MCF 10A (cell line): ENCODE measurements at regions not wholly inside any gene's neighbourhood (a gene's known extent, or its start where the extent isn't known, plus 50 kb on each side); places are given as distances from the start of the nearest gene placed in this dataset.

ENCODE experiments used
- BruUV-seq: library from RNA; stranded (reverse); fragments of 400-500 nt; replicated peaks from 2 replicates; lab custom pipeline; 2021; lab: Mats Ljungman, UMichigan
- CTCF ChIA-PET: fragments of 300-600 bp; sonication (Branson Sonifier 250); formaldehyde crosslinking; extraction: SDS; loops from one replicate; lab custom pipeline; 2021; ENCODE audit warnings: antibody characterized with exemption, inconsistent platforms; lab: Yijun Ruan, JAX
- POLR2A ChIA-PET: fragments of 300-600, 350-650 bp; sonication (Branson Sonifier 250); formaldehyde crosslinking; extraction: SDS; loops from one replicate; lab custom pipeline; 2020; ENCODE audit warnings: antibody characterized with exemption, inconsistent platforms; lab: Yijun Ruan, JAX
- DNase-seq: peaks from one replicate; pipeline ENCODE4 v3.0.0-alpha.2; 2018; ENCODE audit not compliant: unreplicated experiment
- H3K27ac Mint-ChIP-seq: one replicate; pipeline ENCODE4 v1.8.0; 2022; ENCODE audit warnings: mild to moderate bottlenecking, low read depth, mixed read lengths; ENCODE audit not compliant: unreplicated experiment
- H3K27me3 Mint-ChIP-seq: one replicate; pipeline ENCODE4 v1.8.0; 2022; ENCODE audit warnings: mixed read lengths; ENCODE audit not compliant: insufficient read depth, unreplicated experiment
- H3K36me3 Mint-ChIP-seq: one replicate; pipeline ENCODE4 v1.8.0; 2022; ENCODE audit warnings: mild to moderate bottlenecking, moderate library complexity, mixed read lengths; ENCODE audit not compliant: insufficient read depth, unreplicated experiment
- H3K4me1 Mint-ChIP-seq: one replicate; pipeline ENCODE4 v1.8.0; 2022; ENCODE audit warnings: mixed read lengths; ENCODE audit not compliant: insufficient read depth, unreplicated experiment
- H3K4me3 Mint-ChIP-seq: one replicate; pipeline ENCODE4 v1.8.0; 2022; ENCODE audit warnings: mild to moderate bottlenecking, moderate library complexity, mixed read lengths; ENCODE audit not compliant: unreplicated experiment
- H3K9me3 Mint-ChIP-seq: one replicate; pipeline ENCODE4 v1.8.0; 2022; ENCODE audit warnings: mixed read lengths; ENCODE audit not compliant: unreplicated experiment
- intact Hi-C: fragments of 100-400 bp; cut with micrococcal nuclease; formaldehyde crosslinking; loops from 2 replicates; pipeline ENCODE4 v1.14.1; 2022
- TF ChIP-seq, protein P1 (sequence below): fragments of 200-600 bp; IDR thresholded peaks from one replicate; pipeline ENCODE4 v1.8.0; 2022; ENCODE audit warnings: antibody characterized with exemption, mild to moderate bottlenecking; ENCODE audit not compliant: unreplicated experiment

DNA sequence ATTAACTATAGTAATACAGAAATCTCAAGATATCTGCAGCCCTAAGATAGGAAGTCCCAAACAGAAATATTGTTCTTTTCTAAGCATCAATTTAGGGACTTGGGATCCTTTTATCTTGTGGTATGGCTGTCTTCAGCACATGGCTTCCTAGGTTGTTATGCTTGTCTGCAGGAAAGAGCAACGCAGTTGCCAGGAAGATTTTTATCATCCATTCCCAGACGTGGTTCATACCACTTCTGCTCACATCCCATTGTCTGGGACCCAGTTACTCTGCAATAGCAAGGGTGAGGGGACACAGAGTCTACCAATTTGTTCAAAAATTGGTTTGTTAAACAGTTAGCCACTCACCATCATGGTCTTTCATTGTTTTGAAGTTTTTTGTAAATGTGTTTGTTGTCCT, 85.6 kb upstream of the RXFP2 start:
- ChIA-PET CTCF (no interaction called here), POLR2A (interaction anchor here (0.6 kb wide), 1 partner anchor 14 kb away, joined by 3 read pairs; no protein-coding TSS in a partner anchor)
- H3K4me3 Mint-ChIP-seq: no peak overlapping the region
- BruUV-seq: no TSS peak
- H3K9me3 Mint-ChIP-seq: no peaks in the 10 kb centered on the region
- DNase-seq: no peak
- H3K27ac Mint-ChIP-seq: no peak overlapping the region
- H3K27me3 Mint-ChIP-seq: no peaks in the 10 kb centered on the region
- intact Hi-C loops: no loop called here
- no peaks in the 10 kb centered on the region for H3K4me1 Mint-ChIP-seq
- TF ChIP-seq, protein P1, sequence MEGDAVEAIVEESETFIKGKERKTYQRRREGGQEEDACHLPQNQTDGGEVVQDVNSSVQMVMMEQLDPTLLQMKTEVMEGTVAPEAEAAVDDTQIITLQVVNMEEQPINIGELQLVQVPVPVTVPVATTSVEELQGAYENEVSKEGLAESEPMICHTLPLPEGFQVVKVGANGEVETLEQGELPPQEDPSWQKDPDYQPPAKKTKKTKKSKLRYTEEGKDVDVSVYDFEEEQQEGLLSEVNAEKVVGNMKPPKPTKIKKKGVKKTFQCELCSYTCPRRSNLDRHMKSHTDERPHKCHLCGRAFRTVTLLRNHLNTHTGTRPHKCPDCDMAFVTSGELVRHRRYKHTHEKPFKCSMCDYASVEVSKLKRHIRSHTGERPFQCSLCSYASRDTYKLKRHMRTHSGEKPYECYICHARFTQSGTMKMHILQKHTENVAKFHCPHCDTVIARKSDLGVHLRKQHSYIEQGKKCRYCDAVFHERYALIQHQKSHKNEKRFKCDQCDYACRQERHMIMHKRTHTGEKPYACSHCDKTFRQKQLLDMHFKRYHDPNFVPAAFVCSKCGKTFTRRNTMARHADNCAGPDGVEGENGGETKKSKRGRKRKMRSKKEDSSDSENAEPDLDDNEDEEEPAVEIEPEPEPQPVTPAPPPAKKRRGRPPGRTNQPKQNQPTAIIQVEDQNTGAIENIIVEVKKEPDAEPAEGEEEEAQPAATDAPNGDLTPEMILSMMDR: no peak
- no peaks in the 10 kb centered on the region for H3K36me3 Mint-ChIP-seq

DNA sequence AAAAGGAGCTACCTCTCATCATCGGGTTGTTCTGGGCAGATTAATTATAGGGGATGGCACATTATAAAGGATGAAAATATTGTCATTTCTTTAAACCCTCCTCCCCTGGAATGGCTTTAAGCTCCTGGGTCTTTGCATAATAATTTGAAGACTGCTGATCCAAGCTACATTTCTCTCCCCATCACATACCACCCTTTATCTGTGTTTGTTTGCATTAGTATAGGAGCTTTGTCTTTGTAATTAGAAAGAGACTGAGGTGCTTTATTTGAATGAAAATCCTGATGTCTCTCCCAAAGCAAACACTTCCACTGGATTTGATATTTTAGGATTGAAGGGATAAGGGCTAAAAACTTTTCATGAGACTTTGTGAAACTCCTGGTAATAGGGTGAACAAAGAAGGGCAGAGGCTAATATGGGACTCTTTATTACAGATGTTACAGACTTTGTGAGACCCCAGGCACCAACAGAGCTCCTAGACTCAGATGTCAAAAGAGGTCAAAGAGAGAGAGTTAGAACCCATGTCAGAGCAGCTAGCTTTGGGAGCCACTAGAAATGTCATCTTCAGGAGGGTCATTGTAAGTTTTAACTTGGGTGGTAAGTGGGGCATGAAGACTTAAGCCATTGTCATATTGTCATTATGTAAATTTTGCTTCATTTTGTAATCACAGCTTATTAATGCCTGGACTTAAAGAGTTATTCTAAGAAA, 75.3 kb upstream of the RXFP2 start:
- no peaks in the 10 kb centered on the region for H3K9me3 Mint-ChIP-seq
- peaks cover 22% of the 10 kb centered on the region for H3K27me3 Mint-ChIP-seq
- no TSS peak for BruUV-seq
- DNase-seq: no peak
- H3K4me1 Mint-ChIP-seq: no peaks in the 10 kb centered on the region
- POLR2A ChIA-PET: no interaction called here
- no peak overlapping the region for H3K27ac Mint-ChIP-seq
- CTCF ChIA-PET: interaction anchor here (0.5 kb wide), 1 partner anchor 246 kb away, joined by 3 read pairs; no protein-coding TSS in a partner anchor
- H3K36me3 Mint-ChIP-seq: no peaks in the 10 kb centered on the region
- H3K4me3 Mint-ChIP-seq: no peak overlapping the region
- intact Hi-C loops: no loop called here
- TF ChIP-seq, protein P1: no peak

DNA sequence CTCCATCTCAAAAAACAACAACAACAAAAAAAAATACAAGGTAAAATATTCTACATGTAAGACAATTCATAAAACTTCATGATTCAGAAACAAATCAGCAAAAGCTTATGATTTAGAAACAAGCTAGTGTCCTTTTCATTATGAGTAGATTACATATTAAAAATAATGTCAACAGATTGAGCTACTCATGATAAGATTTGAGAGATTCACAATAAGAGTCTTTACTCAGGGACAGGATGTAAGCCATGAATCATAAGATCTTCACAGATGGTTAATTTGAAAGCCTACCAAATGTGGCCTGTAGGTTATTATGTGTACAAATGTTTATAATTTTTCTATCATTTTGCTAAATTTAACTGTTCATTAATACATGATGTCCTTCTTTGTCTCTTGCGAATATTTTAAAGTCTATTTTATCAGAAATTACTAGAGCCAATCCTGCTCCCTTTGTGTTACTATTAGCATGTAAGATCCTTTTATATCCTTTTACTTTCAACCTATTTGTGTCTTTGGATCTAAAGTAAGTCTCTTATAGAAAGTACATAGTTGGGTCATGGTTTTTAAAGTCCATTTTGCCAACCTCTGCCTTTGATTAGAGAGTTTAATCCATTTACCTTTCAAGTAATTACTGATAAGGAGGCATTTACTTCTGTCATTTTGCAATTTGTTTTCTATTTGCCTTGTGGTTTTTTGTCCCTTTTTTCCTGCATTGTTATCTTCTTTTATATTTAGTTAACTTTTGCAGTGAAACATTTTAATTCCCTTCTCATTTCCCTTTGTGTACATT, 68.3 kb upstream of the RXFP2 start:
- ChIA-PET CTCF (no interaction called here), POLR2A (interaction anchor here (0.6 to 1.6 kb wide), 2 partner anchors 19 to 158 kb away, joined by 3 to 4 read pairs; no protein-coding TSS in a partner anchor)
- DNase-seq: no peak
- TF ChIP-seq, protein P1: no peak
- Mint-ChIP-seq H3K4me3 (no peak overlapping the region), H3K4me1 (peaks cover 6% of the 10 kb centered on the region), H3K27ac (no peak overlapping the region), H3K36me3 (no peaks in the 10 kb centered on the region), H3K9me3 (no peaks in the 10 kb centered on the region), H3K27me3 (peaks cover 21% of the 10 kb centered on the region)
- intact Hi-C loops: no loop called here
- BruUV-seq: no TSS peak

DNA sequence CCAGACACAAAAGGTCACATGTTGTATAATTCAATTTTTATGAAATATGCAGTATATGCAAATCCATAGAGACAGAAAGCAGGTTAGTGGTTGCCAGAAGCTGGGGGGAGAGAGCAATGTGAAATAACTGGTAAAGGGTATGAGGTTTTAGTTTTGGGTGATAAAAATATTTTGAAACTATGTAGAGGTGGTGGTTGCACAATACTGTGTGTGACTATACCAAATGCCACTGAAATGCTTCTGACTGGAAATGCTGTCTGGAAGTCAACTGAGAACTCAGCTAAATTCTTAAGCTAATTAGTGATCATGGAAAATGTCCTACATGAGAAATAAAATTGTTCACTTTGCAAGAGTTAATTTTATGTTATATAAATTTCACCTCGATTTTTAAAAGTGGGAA, 65.3 kb upstream of the RXFP2 start:
- Mint-ChIP-seq H3K4me1 (peaks cover 6% of the 10 kb centered on the region), H3K36me3 (no peaks in the 10 kb centered on the region), H3K27me3 (peaks cover 21% of the 10 kb centered on the region), H3K27ac (no peak overlapping the region), H3K4me3 (no peak overlapping the region), H3K9me3 (no peaks in the 10 kb centered on the region)
- intact Hi-C loops: no loop called here
- ChIA-PET POLR2A (no interaction called here), CTCF (no interaction called here)
- DNase-seq: peak; percentile 17
- TF ChIP-seq, protein P1: no peak
- BruUV-seq: no TSS peak
